ENCODE measurements at regions not wholly inside any gene's neighbourhood (a gene's known extent, or its start where the extent isn't known, plus 50 kb on each side); places are given as distances from the start of the nearest gene placed in this dataset.

DNA sequence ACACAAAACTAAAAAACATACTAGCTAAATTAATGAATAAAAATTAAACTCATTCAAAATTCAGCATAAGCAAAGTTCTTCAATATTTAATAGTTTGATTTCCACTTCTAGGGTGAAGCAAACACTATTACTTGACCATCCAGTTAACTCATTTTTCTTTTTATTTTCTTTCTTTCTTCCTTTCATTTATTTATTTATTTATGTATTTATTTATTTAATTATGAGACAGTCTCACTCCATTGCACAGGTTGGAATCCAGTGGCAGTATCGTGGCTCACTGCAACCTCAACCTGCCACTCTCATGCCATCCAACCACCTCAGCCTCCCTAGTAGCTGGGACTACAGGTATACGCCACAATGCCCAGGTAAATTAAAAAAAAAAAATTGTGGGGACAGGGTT is 2069.5 kb downstream of the NCAM2 start (continued):
- TF ChIP-seq, protein P1, sequence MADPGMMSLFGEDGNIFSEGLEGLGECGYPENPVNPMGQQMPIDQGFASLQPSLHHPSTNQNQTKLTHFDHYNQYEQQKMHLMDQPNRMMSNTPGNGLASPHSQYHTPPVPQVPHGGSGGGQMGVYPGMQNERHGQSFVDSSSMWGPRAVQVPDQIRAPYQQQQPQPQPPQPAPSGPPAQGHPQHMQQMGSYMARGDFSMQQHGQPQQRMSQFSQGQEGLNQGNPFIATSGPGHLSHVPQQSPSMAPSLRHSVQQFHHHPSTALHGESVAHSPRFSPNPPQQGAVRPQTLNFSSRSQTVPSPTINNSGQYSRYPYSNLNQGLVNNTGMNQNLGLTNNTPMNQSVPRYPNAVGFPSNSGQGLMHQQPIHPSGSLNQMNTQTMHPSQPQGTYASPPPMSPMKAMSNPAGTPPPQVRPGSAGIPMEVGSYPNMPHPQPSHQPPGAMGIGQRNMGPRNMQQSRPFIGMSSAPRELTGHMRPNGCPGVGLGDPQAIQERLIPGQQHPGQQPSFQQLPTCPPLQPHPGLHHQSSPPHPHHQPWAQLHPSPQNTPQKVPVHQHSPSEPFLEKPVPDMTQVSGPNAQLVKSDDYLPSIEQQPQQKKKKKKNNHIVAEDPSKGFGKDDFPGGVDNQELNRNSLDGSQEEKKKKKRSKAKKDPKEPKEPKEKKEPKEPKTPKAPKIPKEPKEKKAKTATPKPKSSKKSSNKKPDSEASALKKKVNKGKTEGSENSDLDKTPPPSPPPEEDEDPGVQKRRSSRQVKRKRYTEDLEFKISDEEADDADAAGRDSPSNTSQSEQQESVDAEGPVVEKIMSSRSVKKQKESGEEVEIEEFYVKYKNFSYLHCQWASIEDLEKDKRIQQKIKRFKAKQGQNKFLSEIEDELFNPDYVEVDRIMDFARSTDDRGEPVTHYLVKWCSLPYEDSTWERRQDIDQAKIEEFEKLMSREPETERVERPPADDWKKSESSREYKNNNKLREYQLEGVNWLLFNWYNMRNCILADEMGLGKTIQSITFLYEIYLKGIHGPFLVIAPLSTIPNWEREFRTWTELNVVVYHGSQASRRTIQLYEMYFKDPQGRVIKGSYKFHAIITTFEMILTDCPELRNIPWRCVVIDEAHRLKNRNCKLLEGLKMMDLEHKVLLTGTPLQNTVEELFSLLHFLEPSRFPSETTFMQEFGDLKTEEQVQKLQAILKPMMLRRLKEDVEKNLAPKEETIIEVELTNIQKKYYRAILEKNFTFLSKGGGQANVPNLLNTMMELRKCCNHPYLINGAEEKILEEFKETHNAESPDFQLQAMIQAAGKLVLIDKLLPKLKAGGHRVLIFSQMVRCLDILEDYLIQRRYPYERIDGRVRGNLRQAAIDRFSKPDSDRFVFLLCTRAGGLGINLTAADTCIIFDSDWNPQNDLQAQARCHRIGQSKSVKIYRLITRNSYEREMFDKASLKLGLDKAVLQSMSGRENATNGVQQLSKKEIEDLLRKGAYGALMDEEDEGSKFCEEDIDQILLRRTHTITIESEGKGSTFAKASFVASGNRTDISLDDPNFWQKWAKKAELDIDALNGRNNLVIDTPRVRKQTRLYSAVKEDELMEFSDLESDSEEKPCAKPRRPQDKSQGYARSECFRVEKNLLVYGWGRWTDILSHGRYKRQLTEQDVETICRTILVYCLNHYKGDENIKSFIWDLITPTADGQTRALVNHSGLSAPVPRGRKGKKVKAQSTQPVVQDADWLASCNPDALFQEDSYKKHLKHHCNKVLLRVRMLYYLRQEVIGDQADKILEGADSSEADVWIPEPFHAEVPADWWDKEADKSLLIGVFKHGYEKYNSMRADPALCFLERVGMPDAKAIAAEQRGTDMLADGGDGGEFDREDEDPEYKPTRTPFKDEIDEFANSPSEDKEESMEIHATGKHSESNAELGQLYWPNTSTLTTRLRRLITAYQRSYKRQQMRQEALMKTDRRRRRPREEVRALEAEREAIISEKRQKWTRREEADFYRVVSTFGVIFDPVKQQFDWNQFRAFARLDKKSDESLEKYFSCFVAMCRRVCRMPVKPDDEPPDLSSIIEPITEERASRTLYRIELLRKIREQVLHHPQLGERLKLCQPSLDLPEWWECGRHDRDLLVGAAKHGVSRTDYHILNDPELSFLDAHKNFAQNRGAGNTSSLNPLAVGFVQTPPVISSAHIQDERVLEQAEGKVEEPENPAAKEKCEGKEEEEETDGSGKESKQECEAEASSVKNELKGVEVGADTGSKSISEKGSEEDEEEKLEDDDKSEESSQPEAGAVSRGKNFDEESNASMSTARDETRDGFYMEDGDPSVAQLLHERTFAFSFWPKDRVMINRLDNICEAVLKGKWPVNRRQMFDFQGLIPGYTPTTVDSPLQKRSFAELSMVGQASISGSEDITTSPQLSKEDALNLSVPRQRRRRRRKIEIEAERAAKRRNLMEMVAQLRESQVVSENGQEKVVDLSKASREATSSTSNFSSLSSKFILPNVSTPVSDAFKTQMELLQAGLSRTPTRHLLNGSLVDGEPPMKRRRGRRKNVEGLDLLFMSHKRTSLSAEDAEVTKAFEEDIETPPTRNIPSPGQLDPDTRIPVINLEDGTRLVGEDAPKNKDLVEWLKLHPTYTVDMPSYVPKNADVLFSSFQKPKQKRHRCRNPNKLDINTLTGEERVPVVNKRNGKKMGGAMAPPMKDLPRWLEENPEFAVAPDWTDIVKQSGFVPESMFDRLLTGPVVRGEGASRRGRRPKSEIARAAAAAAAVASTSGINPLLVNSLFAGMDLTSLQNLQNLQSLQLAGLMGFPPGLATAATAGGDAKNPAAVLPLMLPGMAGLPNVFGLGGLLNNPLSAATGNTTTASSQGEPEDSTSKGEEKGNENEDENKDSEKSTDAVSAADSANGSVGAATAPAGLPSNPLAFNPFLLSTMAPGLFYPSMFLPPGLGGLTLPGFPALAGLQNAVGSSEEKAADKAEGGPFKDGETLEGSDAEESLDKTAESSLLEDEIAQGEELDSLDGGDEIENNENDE (IDR thresholded peaks at IDR 0.05; ENCODE audit: insufficient replicate concordance, low read length) = no peak

All from H1 (cell line).